ELR (cell line): ENCODE measurements at regions not wholly inside any gene's neighbourhood (a gene's known extent, or its start where the extent isn't known, plus 50 kb on each side); places are given as distances from the start of the nearest gene placed in this dataset.
A peak's percentile ranks its signal among the peaks of the same experiment; 100 is the strongest.

ENCODE experiments used
- DNase-seq: peaks from one replicate; pipeline ENCODE4 v3.0.0-alpha.2; 2015; ENCODE audit warnings: low read depth

GRCh38 chrX:150164971-150165600, 198.0 kb upstream of the MAMLD1 start:
- no peak for DNase-seq

GRCh38 chrX:150165776-150166610, 197.1 kb upstream of the MAMLD1 start:
- no peak for DNase-seq

- DNase-seq: no peak
Observed at GRCh38 chrX:150167482-150168324, 195.4 kb upstream of the MAMLD1 start.

- DNase-seq: peak; percentile 29
Observed at GRCh38 chrX:150182161-150182560, 181.0 kb upstream of the MAMLD1 start.

- peak; percentile 39 for DNase-seq
Observed at GRCh38 chrX:150184491-150184890, 178.6 kb upstream of the MAMLD1 start.

- no peak for DNase-seq
Observed at GRCh38 chrX:150185766-150186165, 177.4 kb upstream of the MAMLD1 start.

GRCh38 chrX:150192816-150193215, 170.3 kb upstream of the MAMLD1 start:
- peak; percentile 33 for DNase-seq

GRCh38 chrX:150196285-150196684, 166.8 kb upstream of the MAMLD1 start:
- no peak for DNase-seq

- DNase-seq: no peak
Observed at GRCh38 chrX:150197388-150197787, 165.7 kb upstream of the MAMLD1 start.

- DNase-seq: peak; percentile 64
Observed at GRCh38 chrX:150198776-150199175, 164.3 kb upstream of the MAMLD1 start.

- DNase-seq: no peak
Observed at GRCh38 chrX:150199181-150199580, 163.9 kb upstream of the MAMLD1 start.

GRCh38 chrX:150199803-150200202, 163.3 kb upstream of the MAMLD1 start:
- DNase-seq: no peak

GRCh38 chrX:150200361-150200760, 162.8 kb upstream of the MAMLD1 start:
- no peak for DNase-seq

- peak; percentile 98 for DNase-seq
Observed at GRCh38 chrX:150200820-150201287, 162.3 kb upstream of the MAMLD1 start.

- DNase-seq: no peak
Observed at GRCh38 chrX:150201391-150201790, 161.7 kb upstream of the MAMLD1 start.

- peak; percentile 58 for DNase-seq
Observed at GRCh38 chrX:150201841-150202240, 161.3 kb upstream of the MAMLD1 start.

- peak; percentile 67 for DNase-seq
Observed at GRCh38 chrX:150202641-150203247, 160.4 kb upstream of the MAMLD1 start.

GRCh38 chrX:150203248-150203645, 159.9 kb upstream of the MAMLD1 start:
- DNase-seq: no peak

- DNase-seq: no peak
Observed at GRCh38 chrX:150205011-150205410, 158.1 kb upstream of the MAMLD1 start.

GRCh38 chrX:150207733-150208132, 155.4 kb upstream of the MAMLD1 start:
- no peak for DNase-seq

- DNase-seq: peak; percentile 61
Observed at GRCh38 chrX:150211988-150212387, 151.1 kb upstream of the MAMLD1 start.
